Nucleus accumbens (tissue), 56 donors: ENCODE measurements at regions not wholly inside any gene's neighbourhood (a gene's known extent, or its start where the extent isn't known, plus 50 kb on each side); places are given as distances from the start of the nearest gene placed in this dataset.

Source experiments
- DNase-seq, 56 donors: peaks; one replicate each; lab custom pipeline; 2025; lab: John Stamatoyannopoulos, UW

- DNase-seq: no peak
Observed at GRCh38 chr4:182145334-182145905, 97.8 kb upstream of the TENM3 start.

- DNase-seq: no peak
Observed at GRCh38 chr4:182147391-182147790, 95.8 kb upstream of the TENM3 start.

GRCh38 chr4:182150645-182151044, 92.6 kb upstream of the TENM3 start:
- DNase-seq: no peak

GRCh38 chr4:182155806-182156205, 87.4 kb upstream of the TENM3 start:
- no peak for DNase-seq

GRCh38 chr4:182163180-182163579, 80.0 kb upstream of the TENM3 start:
- no peak for DNase-seq

- DNase-seq: no peak
Observed at GRCh38 chr4:182169572-182169971, 73.6 kb upstream of the TENM3 start.

GRCh38 chr4:182169987-182170386, 73.2 kb upstream of the TENM3 start:
- DNase-seq: no peak

- no peak for DNase-seq
Observed at GRCh38 chr4:182170417-182170935, 72.7 kb upstream of the TENM3 start.

GRCh38 chr4:182174979-182175378, 68.2 kb upstream of the TENM3 start:
- no peak for DNase-seq

GRCh38 chr4:182175788-182176519, 67.2 kb upstream of the TENM3 start:
- DNase-seq: no peak

- DNase-seq: no peak
Observed at GRCh38 chr4:182177166-182177565, 66.0 kb upstream of the TENM3 start.

- DNase-seq: no peak
Observed at GRCh38 chr4:182179105-182179504, 64.1 kb upstream of the TENM3 start.

- no peak for DNase-seq
Observed at GRCh38 chr4:182179751-182180150, 63.5 kb upstream of the TENM3 start.

- DNase-seq: no peak
Observed at GRCh38 chr4:182185491-182185890, 57.7 kb upstream of the TENM3 start.

- DNase-seq: no peak
Observed at GRCh38 chr4:182187674-182188073, 55.5 kb upstream of the TENM3 start.

- no peak for DNase-seq
Observed at GRCh38 chr4:182188622-182189021, 54.6 kb upstream of the TENM3 start.

- no peak for DNase-seq
Observed at GRCh38 chr4:182189103-182189878, 53.9 kb upstream of the TENM3 start.

GRCh38 chr4:182190306-182190705, 52.9 kb upstream of the TENM3 start:
- no peak for DNase-seq

GRCh38 chr4:182192511-182193181, 50.6 kb upstream of the TENM3 start:
- DNase-seq: no peak

GRCh38 chr4:182193311-182193710, 49.9 kb upstream of the TENM3 start:
- no peak for DNase-seq
